ENCODE measurements at regions not wholly inside any gene's neighbourhood (a gene's known extent, or its start where the extent isn't known, plus 50 kb on each side); places are given as distances from the start of the nearest gene placed in this dataset.

GRCh38 chr7:109984729-109985128 lies 1106.2 kb upstream of the LRRN3 start:
- Histone ChIP-seq H3K9me3 (ENCODE audit: control insufficient read depth in 2 of 3, insufficient read depth in 1 of 3, low read length in 3 of 3) (no peaks in the 10 kb centered on the region), H3K9ac (ENCODE audit: low read length in 3 of 3) (no peak overlapping the region), H3K27me3 (ENCODE audit: control insufficient read depth, insufficient read depth, low read length) (no peaks in the 10 kb centered on the region), H3K27ac (ENCODE audit: low read depth in 2 of 2, low read length in 2 of 2) (no peak overlapping the region), H3K4me3 (ENCODE audit: low read length in 3 of 3) (no peak overlapping the region), H3K36me3 (ENCODE audit: control insufficient read depth in 2 of 3, insufficient read depth in 3 of 3, low read length in 3 of 3) (no peaks in the 10 kb centered on the region), H3K4me1 (ENCODE audit: control insufficient read depth in 2 of 3, insufficient read depth in 2 of 3, low read depth in 1 of 3, low read length in 3 of 3) (no peaks in the 10 kb centered on the region)
- TF ChIP-seq CTCF (IDR thresholded peaks at IDR 0.05; ENCODE audit: borderline replicate concordance, extremely low read depth, insufficient read depth), result no peak
- intact Hi-C loops (cut with DNase I), result no loop called here
- FAIRE-seq, result no peak
- DNase-seq, result no peak

- H3K4me1 ChIP-seq (ENCODE audit: control insufficient read depth in 2 of 3, insufficient read depth in 2 of 3, low read depth in 1 of 3, low read length in 3 of 3), result no peaks in the 10 kb centered on the region
- no peak for TF ChIP-seq CTCF (IDR thresholded peaks at IDR 0.05; ENCODE audit: borderline replicate concordance, extremely low read depth, insufficient read depth)
- intact Hi-C loops (cut with DNase I), result no loop called here
- H3K9me3 ChIP-seq (ENCODE audit: control insufficient read depth in 2 of 3, insufficient read depth in 1 of 3, low read length in 3 of 3), result no peaks in the 10 kb centered on the region
- DNase-seq, result no peak
- H3K4me3 ChIP-seq (ENCODE audit: low read length in 3 of 3), result no peak overlapping the region
- no peak for FAIRE-seq
- H3K9ac ChIP-seq (ENCODE audit: low read length in 3 of 3), result no peak overlapping the region
- H3K27me3 ChIP-seq (ENCODE audit: control insufficient read depth, insufficient read depth, low read length), result no peaks in the 10 kb centered on the region
- H3K36me3 ChIP-seq (ENCODE audit: control insufficient read depth in 2 of 3, insufficient read depth in 3 of 3, low read length in 3 of 3), result no peaks in the 10 kb centered on the region
- no peak overlapping the region for H3K27ac ChIP-seq (ENCODE audit: low read depth in 2 of 2, low read length in 2 of 2)
These were observed 1104.2 kb upstream of the LRRN3 start for GRCh38 chr7:109986701-109987100.

- no peak overlapping the region for H3K9ac ChIP-seq (ENCODE audit: low read length in 3 of 3)
- no peaks in the 10 kb centered on the region for H3K27me3 ChIP-seq (ENCODE audit: control insufficient read depth, insufficient read depth, low read length)
- H3K9me3 ChIP-seq (ENCODE audit: control insufficient read depth in 2 of 3, insufficient read depth in 1 of 3, low read length in 3 of 3), result no peaks in the 10 kb centered on the region
- TF ChIP-seq CTCF (IDR thresholded peaks at IDR 0.05; ENCODE audit: borderline replicate concordance, extremely low read depth, insufficient read depth), result no peak
- no peak overlapping the region for H3K4me3 ChIP-seq (ENCODE audit: low read length in 3 of 3)
- no peaks in the 10 kb centered on the region for H3K4me1 ChIP-seq (ENCODE audit: control insufficient read depth in 2 of 3, insufficient read depth in 2 of 3, low read depth in 1 of 3, low read length in 3 of 3)
- no peak for FAIRE-seq
- H3K36me3 ChIP-seq (ENCODE audit: control insufficient read depth in 2 of 3, insufficient read depth in 3 of 3, low read length in 3 of 3), result no peaks in the 10 kb centered on the region
- DNase-seq, result no peak
- intact Hi-C loops (cut with DNase I), result no loop called here
- H3K27ac ChIP-seq (ENCODE audit: low read depth in 2 of 2, low read length in 2 of 2), result no peak overlapping the region
These were observed 1094.5 kb upstream of the LRRN3 start for GRCh38 chr7:109996411-109996810.

- no peaks in the 10 kb centered on the region for H3K27me3 ChIP-seq (ENCODE audit: control insufficient read depth, insufficient read depth, low read length)
- no peaks in the 10 kb centered on the region for H3K4me1 ChIP-seq (ENCODE audit: control insufficient read depth in 2 of 3, insufficient read depth in 2 of 3, low read depth in 1 of 3, low read length in 3 of 3)
- H3K4me3 ChIP-seq (ENCODE audit: low read length in 3 of 3), result no peak overlapping the region
- H3K9ac ChIP-seq (ENCODE audit: low read length in 3 of 3), result no peak overlapping the region
- intact Hi-C loops (cut with DNase I), result no loop called here
- TF ChIP-seq CTCF (IDR thresholded peaks at IDR 0.05; ENCODE audit: borderline replicate concordance, extremely low read depth, insufficient read depth), result no peak
- FAIRE-seq (no peak), DNase-seq (no peak)
- H3K27ac ChIP-seq (ENCODE audit: low read depth in 2 of 2, low read length in 2 of 2), result no peak overlapping the region
- no peaks in the 10 kb centered on the region for H3K36me3 ChIP-seq (ENCODE audit: control insufficient read depth in 2 of 3, insufficient read depth in 3 of 3, low read length in 3 of 3)
- H3K9me3 ChIP-seq (ENCODE audit: control insufficient read depth in 2 of 3, insufficient read depth in 1 of 3, low read length in 3 of 3), result no peaks in the 10 kb centered on the region
These were observed 1094.0 kb upstream of the LRRN3 start for GRCh38 chr7:109996927-109997326.
